ENCODE measurements at regions not wholly inside any gene's neighbourhood (a gene's known extent, or its start where the extent isn't known, plus 50 kb on each side); places are given as distances from the start of the nearest gene placed in this dataset.
"Not testable (repeated sequence)": the region's sequence is repeated elsewhere in the genome, so short reads cannot be mapped to it uniquely, and the experiment has no call there.

DNA sequence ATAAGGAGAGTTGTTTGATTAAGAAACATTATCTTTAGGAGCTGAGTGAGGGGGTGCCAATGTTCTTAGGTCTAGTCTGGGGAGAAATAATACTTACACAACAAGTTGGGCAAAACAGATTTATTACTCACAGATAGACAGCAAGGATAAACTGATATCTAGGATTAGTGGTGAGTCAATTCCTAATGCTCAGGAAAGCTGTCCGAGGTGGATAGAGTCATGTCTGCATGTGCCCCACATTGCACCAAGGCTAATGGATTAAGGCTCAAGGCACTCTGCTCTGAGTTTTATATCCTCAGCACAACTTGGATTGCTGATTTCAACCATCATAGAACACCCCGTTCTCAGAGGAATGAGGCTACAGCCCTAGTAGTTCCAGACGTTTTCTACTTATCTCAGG, 1042.3 kb downstream of the OTOL1 start:
- DNase-seq (ENCODE audit: low spot score), result no peak

DNA sequence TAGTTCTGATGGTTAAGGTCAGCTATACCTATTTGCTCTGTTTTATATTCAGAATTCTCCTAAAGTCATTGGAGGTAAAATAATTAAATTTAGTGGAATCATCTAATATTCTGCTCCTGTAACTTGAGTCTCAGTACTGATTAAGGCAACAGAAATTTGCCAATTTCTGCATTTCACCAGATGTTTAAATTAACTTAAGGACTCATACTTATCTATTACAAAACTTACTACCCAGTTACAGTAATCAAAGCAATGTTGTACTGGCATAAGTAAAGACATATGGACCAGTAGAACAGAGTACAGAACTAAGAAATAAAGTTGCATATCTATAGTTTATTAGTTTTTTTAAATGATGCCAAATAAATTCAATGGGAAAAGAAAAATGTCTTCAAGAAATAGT, 1043.8 kb downstream of the OTOL1 start:
- DNase-seq (ENCODE audit: low spot score), result no peak

DNA sequence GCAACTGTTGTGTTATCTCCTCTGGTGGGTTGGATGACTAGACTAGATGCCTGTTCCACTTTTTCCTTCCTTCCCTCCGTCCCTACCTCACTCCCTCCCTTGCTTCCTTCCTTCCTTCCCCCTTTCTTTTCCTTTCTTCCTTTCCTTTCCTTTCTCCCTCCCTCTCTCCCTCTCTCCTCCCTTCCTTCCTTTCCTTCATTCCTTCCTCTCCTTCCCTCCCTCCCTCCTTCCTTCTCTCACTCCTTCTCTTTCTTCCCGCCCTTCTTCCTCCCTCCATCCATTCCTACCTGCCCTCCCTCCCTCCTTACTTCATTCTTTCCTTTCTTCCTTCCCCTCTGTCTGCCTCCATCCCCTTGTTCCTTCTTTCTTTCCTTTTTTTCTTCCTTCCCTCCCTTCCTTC, 1045.3 kb downstream of the OTOL1 start:
- DNase-seq (ENCODE audit: low spot score), result no peak

DNA sequence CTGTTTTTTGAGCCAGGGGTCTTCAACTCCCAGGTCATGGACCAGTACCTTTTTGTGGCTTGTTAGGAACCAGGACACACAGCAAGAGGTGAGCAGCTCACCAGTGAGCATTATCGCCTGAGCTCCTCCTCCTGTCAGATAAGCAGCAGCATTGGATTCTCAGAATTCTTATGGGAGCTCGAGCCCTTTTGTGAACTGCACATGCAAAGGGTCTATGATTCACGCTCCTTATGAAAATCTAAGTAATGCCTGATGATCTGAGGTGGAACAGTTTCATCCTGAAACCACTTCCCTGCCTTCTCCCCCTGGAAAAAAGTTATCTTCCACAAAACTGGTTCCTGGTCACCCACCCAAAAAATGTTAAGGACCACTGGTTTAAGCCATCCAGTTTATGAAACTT, 1047.6 kb downstream of the OTOL1 start:
- no peak for DNase-seq (ENCODE audit: low spot score)

DNA sequence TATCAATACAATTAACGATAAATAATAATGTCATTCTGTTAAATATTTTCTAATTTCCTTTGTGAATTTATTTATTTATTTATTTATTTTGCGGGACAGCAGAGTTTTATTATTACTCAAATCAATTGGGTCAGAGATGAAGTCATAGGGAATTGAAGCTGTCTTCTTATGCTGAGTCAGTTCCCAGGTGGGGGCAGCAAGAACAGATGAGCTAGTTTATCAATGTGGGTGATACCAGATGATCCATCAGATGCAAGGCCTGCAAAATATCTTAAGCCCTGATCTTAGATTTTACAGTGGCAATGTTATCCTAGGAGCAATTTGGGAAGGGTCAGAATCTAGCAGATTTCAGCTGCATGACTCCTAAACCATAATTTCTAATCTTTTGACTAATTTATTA, 1050.3 kb downstream of the OTOL1 start:
- no peak for DNase-seq (ENCODE audit: low spot score)

DNA sequence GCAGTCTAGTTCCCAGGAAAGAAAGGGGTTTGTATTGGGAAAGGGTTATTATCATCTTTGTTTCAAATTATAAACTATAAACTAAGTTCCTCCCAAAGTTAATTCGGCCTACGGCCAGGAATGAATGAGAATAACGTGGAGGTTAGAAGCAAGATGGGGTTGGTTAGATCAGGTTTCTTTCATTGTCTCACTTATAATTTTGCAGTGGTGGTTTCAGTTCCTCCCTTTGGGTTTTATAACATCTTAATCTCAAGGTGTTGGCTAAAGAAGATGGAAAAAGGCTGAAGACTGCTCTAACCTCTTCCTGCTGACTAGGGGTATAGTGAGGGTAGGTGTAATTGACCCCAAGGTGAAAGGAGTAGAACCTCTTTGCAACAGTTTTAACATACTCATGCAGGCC, 1050.7 kb downstream of the OTOL1 start:
- no peak for DNase-seq (ENCODE audit: low spot score)

DNA sequence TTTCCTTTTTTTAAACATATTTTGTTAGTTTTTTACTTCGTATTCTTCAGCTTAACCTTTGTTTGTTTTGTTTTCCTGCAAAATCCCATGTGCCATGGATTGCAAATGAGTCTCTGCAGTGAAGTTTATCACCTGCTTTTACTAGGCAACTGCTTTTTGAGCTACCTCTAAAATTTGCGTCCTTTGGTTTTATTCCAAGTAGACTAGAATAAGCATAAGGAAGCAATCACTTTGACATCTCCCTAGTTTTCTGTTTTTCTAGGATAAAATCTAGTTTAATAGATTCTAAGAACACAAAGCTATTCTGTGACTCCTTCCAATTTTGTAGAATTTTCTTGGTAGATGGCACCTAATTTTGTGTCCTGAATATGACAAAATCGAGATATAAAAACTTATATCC, 1059.2 kb downstream of the OTOL1 start:
- no peak for DNase-seq (ENCODE audit: low spot score)

DNA sequence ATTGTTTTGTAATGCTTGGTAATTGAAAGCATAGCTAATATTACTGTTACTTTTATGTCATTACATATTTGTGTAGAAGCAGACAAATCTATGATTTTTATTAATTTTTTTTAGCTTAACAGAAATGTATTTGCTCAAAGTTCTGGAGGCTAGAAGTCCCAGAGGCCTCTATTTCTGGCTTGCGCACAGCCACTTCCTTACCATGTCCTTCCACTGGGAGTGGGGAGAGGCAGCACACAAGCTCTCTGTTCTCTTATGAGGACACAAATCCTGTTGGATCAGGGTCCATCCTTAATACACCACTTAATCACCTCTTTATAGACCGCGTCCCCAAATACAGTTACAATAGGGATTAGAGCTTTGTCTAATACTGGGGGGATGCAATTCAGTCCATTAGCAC, 1061.4 kb downstream of the OTOL1 start:
- no peak for DNase-seq (ENCODE audit: low spot score)

DNA sequence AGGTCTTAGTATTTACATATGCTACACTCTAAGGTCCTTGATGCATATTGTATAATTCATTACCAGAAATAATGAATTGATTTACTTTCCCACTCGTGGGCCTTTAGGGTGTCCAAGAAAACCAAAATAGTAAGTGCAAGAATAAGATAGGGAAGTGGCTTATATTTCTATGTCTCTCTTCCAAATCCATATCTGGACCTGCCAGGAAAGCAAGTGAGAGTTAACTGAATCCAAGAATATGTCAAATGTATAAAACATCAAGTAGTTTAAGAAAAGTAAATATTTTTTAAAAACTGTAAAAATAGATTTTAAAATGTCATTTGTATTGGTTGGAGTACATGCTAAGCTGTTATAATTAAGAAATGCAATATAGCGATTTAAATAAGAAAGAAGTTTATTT, 1072.1 kb downstream of the OTOL1 start:
- no peak for DNase-seq (ENCODE audit: low spot score)

DNA sequence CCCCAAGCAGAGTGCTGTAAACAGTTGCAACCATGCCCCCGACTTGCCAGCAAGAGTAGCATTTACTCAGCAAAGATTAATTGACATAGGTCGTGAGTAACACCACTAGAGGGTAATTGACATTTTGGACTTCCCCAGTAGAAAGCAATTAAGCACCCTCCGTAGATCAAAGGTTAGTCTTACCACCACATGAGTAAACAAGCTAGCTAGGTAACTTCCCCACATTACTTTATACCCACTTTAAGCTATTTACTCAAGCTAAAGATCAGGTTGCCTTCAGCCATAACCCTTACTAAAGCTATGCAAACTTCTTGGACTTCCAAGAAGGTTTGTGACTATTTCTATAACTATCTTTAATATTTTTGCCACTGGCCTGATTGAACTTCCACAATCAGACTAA, 1072.7 kb downstream of the OTOL1 start:
- DNase-seq (ENCODE audit: low spot score), result peak; percentile 10

DNA sequence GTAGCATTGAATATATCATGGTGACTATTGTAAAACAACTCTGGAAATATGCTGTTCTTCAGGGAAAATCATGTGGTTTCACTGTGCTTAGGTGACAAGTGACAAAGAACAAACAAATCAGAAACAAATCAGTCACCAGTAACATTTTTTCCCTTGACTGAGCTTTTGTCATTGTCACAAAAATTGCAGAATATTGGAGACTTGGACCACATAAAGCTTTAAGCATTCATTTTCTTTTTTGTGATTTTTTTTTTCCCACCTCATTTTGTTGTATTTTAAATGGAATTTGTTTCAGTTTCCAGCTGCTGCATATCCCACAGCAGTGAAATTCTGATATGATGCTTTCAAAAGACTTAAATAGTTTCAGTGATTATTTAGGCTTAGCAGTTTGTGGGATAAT, 1088.4 kb downstream of the OTOL1 start:
- DNase-seq (ENCODE audit: low spot score), result no peak

DNA sequence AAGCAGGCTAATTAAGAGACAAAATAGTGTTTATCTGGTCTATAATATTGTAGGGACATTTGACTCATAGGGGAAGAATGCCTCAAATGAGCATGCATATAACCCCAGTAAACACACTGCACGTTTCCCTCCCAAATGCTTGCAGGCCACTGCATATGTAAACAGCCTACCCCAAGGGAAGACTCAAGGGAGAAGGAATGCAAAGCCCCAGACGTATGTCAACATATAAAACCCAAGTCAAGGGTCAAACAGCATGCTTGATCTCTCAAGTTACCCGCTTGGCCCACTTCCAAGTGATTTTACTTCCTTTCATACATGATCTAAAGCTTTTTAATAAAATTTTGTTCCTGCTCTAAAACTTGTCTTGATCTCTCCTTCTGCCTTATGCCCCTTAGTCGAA, 1090.0 kb downstream of the OTOL1 start:
- DNase-seq (ENCODE audit: low spot score), result peak; percentile 7

DNA sequence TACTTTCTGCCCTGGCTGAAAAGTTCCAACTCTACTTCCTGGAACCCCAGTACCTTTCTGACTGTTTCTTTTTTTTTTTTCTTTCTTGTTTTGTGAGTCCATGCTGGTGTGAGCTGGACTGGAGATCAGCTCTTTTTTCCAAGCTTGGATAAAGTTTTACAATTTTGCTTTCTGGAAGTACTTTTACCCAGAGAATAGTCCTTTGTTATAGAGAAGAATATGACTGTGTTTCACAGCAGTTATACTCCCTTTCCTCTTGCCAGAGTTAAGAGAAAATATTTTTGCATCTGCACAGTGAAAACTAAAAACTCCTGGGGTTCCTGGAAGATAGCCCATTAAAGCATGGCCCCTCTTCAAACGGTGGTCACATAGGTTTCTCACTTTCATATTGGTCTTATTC, 1100.6 kb downstream of the OTOL1 start:
- DNase-seq (ENCODE audit: low spot score), result no peak

DNA sequence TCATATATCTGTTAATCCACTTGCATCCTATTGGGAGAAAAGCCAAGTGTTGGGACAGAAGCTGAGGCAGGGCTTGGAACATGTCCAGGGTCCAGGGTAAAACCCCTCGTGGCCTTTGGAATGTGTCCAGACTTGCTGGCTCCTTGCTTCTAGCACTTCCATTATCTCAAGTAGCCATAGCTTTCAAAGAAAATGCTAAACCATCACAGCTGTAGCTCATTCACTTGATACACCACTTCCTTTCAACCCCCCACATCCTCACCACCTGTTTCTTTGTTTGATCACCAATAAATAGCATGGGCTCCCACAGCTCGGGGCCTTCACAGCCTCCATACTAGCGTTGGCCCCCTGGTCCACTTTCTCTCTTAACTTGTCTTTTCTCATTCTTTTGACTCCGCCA, 1101.9 kb downstream of the OTOL1 start:
- DNase-seq (ENCODE audit: low spot score), result not testable (repeated sequence)

DNA sequence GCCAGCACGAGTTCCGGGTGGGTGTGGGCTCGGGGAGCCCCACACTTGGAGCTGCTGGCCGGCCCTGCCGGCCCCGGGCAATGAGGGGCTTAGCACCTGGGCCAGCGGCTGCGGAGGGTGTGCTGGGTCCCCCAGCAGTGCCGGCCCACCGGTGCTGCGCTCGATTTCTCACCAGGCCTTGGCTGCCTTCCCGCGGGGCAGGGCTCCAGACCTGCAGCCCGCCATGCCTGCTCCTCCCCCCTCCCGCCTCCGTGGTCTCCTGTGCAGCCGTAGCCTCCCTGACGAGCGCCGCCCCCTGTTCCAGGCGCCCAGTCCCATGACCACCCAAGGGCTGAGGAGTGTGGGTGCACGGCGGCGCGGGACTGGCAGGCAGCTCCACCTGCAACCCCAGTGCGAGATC, 1103.1 kb downstream of the OTOL1 start:
- not testable (repeated sequence) for DNase-seq (ENCODE audit: low spot score)

DNA sequence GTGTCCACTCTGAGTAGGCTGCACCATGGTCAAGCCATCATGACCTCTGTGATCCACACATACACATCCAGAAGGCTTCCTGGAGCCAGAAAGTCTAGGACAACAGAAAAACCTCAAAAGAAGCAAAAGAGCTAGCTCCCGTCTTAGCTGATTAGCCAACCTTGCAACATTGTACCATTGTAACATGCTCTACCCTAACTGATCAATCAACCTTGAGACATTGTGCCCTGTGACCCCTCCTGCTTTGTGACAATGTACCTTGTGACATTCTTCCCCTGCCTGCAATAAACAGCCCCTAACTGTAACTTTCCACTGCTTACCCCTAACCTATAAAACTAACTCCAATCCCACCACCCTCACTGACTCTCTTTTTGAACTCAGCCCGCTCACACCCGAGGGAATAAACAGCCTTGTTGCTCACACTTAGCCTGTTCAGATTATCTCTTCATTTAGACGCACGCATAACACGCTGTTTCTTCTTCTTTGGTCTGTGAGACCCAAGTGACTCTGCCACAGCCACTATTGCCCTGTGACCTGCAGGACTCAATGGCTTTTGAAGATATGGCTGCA, 1104.6 kb downstream of the OTOL1 start:
- peak; percentile 11 for DNase-seq (ENCODE audit: low spot score)

DNA sequence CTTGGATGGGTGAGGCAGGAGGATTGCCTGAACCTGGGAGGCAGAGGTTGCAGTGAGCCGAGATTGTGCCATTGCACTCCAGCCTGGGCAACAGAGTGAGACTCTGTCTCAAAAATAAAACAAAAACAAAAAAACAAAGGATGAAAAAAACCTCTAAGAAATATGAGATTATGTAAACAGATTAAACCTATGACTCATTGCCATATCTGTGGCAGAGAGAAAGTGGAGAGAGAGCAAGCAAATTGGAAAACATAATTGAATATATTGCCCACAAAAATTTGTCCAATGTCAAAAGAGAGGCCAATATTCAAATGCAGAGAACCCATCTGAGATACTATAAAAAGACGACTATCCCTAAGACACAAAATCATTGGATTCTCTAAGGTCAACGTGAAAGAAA, 1106.0 kb downstream of the OTOL1 start:
- DNase-seq (ENCODE audit: low spot score), result no peak

DNA sequence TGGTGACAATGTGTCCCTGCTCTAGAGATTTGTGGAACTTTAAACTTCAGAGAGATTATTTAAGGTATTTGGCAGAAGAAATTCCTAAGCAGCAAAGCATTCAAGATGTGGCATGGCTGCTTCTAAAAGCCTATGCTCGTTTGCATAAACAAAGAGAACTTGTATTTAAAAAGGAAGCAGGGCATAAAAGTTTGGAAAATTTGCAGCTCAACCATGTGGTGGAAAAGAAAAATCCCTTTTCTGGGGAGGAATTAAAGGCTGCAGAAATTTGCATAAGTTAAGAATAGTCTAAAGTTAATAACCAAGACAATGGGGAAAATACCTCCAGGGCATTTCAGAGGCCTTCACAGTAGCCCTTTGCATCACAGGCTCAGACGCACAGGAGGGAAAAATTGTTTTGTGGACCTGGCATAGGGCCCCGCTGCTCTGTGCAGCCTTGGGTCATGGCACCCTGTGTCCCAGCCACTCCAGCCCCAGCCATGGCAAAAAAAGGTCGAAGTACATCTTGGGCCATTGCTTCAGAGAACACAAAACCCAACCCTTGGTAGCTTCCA, 1109.1 kb downstream of the OTOL1 start:
- DNase-seq (ENCODE audit: low spot score), result no peak

DNA sequence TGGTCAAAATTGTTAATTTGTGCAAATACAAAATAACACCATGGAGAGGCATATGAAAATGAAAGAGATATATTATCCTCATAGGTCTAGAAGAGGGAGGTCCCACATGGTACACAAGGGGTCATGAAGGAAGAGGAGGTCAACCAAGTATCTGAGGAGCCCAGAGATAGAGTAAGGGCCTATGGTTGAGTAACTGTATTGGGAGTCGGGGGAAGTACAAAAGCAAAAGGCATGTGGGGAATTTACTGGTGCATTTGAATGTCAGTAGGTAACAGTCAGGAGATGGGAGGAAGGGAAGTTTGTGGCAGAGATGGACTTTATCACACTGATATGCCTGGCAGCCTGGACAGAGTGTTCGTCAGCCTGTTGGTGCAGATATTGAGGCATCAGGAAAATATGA, 1113.7 kb downstream of the OTOL1 start:
- DNase-seq (ENCODE audit: low spot score), result no peak

DNA sequence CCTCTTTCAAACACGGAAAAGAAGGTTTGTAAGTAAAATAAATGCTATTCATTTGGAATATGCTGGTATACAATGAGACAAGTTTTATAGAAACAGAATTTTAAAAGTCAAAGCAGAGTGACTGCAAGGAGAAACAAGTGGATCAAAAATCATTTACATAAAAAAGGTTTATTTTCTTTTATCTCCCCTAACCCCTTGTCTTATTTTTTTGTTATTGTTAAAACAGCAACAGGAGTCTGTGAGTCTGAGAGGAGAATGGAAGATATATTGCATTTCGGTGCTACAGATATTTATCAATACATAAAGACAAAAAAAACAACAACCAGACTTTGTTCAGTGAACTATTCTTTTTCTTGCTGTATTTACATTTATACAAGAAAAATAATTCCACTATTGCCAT, 1116.4 kb downstream of the OTOL1 start:
- no peak for DNase-seq (ENCODE audit: low spot score)

DNA sequence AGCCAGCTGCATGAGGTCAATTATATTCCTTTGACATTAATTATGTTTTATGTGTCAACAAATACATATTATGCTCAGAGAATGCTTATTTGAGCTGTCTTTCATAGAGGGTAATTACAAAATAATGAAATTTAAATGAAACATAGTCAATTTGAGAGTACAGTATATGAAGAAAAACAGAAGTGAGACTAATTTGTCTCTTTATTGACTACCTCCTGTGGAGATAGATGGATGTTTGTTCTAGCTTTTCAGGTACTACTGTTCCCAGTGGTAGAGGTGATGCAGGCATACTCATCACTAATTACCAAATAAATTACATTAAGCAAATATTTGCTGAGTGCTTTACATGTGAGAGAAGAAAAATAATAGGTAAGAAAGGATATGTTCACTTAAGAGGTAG, 1129.6 kb downstream of the OTOL1 start:
- no peak for DNase-seq (ENCODE audit: low spot score)

DNA sequence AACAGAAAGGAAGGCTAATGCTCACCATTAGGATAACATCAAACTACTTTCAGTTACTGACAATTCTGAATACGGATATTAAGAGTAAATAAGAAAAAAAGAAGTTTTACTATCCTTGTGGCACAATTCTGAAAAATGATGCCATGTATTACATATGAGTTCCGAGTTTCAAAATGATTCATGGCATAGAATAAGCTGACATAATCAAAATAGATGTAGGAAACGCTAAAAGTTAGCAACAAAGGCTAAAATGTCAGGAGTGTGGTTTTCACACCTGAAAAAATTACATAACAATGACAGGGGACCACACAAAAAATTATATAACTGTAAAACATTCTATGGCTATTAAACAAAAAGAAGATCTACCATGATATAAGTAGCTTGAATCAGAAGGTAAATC, 1131.9 kb downstream of the OTOL1 start:
- no peak for DNase-seq (ENCODE audit: low spot score)

DNA sequence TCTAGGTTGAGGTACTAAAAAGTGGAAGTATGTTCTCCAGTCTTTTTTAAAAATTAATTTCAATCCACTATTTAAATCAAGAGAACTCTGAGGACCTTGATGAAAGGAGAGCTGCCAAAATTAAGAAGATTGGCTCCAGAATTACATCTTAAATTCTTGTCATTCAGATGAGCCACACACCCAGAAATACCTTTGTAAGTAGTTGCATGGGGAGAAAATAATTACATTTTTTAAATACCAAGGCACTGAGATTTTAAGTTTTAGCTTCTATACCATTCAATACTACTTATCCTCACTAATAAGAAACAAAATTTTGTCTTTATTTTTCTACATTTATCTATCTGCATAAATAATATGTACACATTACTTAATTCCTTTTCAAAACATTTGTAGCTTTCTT, 1132.8 kb downstream of the OTOL1 start:
- DNase-seq (ENCODE audit: low spot score), result no peak

DNA sequence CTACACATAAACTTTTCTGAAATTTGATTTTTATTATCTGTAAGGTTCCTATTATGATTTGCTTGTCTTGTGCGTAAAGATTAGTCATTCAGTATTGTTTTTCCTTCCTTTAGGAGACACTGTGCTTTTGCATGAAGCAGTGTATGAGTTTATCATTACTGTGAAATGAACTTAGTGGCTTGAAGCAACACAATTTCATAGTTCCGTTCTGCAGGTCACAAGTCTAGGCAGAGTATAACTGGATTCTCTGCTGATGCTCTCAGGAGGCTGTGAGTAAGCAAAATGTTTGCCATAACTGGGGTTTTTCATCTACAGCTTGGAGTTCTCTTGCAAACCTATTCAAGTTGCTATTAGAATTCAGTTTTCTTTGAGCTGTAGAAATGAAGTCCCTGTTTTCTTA, 1136.1 kb downstream of the OTOL1 start:
- DNase-seq (ENCODE audit: low spot score), result no peak

DNA sequence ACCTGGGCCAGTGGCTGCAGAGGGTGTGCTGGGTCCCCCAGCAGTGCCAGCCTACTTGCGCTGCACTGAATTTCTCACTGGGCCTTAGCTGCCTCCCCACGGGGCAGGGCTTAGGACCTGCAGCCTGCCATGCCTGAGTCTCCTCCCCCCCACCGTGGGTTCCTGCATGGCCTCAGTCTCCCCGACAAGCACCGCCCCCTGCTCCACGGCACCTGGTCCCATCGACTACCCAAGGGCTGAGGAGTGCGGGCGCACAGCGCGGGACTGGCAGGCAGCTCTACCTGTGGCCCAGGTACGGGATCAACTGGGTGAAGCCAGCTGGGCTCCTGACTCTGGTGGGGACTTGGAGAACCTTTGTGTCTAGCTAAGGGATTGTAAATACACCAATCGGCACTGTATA, 1143.6 kb downstream of the OTOL1 start:
- not testable (repeated sequence) for DNase-seq (ENCODE audit: low spot score)

Data from HuH-7.5 (cell line).